Natural killer cell (primary cell): ENCODE measurements at regions not wholly inside any gene's neighbourhood (a gene's known extent, or its start where the extent isn't known, plus 50 kb on each side); places are given as distances from the start of the nearest gene placed in this dataset.

ENCODE experiments used
- ATAC-seq, 3 donors: fragments of 150-1000 bp in 2 of 3; fragments of 200-7000 bp in 1 of 3; cut with Tn5 transposase; 1 replicate in 1 of 3; 2 replicates in 2 of 3; pipeline ENCODE4 v1.10.0; 2021; ENCODE audit warnings: mild to moderate bottlenecking in 2 of 3, moderate library complexity in 2 of 3
- DNase-seq, 2 donors: peaks; one replicate each; pipeline versions ENCODE4 v3.0.0 to v3.0.0-alpha.2; 2013 to 2021; ENCODE audit warnings: mixed read lengths in 1 of 2
- H3K27ac ChIP-seq: one replicate; pipeline ENCODE4 v1.5.1; 2013; ENCODE audit warnings: mild to moderate bottlenecking, low read length
- H3K27me3 ChIP-seq: one replicate; pipeline ENCODE4 v1.6.1; 2013; ENCODE audit warnings: low read length; ENCODE audit not compliant: control insufficient read depth, insufficient read depth
- H3K36me3 ChIP-seq: one replicate; pipeline ENCODE4 v1.6.1; 2013; ENCODE audit warnings: low read length; ENCODE audit not compliant: control insufficient read depth, insufficient read depth
- H3K4me1 ChIP-seq: one replicate; pipeline ENCODE4 v1.6.1; 2013; ENCODE audit warnings: low read length; ENCODE audit not compliant: control insufficient read depth, insufficient read depth
- H3K4me3 ChIP-seq: one replicate; pipeline ENCODE4 v1.5.1; 2013; ENCODE audit warnings: low read length
- H3K9me3 ChIP-seq: one replicate; pipeline ENCODE4 v1.6.1; 2013; ENCODE audit warnings: low read length; ENCODE audit not compliant: control insufficient read depth, insufficient read depth
- H3K27ac Mint-ChIP-seq, 2 donors: one replicate each; pipeline ENCODE4 v1.8.0; 2022; ENCODE audit warnings: mild to moderate bottlenecking in 2 of 2, mixed read lengths in 2 of 2, moderate library complexity in 1 of 2
- H3K27me3 Mint-ChIP-seq, 2 donors: one replicate each; pipeline ENCODE4 v1.8.0; 2022; ENCODE audit warnings: low read depth in 2 of 2, mixed read lengths in 2 of 2
- H3K36me3 Mint-ChIP-seq: one replicate; pipeline ENCODE4 v1.8.0; 2022; ENCODE audit warnings: mixed read lengths
- H3K4me1 Mint-ChIP-seq, 2 donors: one replicate each; pipeline ENCODE4 v1.8.0; 2022; ENCODE audit warnings: mixed read lengths in 2 of 2
- H3K4me3 Mint-ChIP-seq: one replicate; pipeline ENCODE4 v1.8.0; 2022; ENCODE audit warnings: mild to moderate bottlenecking, moderate library complexity, mixed read lengths
- H3K9me3 Mint-ChIP-seq, 2 donors: one replicate each; pipeline ENCODE4 v1.8.0; 2022; ENCODE audit warnings: mixed read lengths in 2 of 2
- CTCF ChIP-seq: fragments of 200-600 bp; IDR thresholded peaks from one replicate; pipeline ENCODE4 v1.8.0; 2022; ENCODE audit warnings: antibody characterized with exemption
- WGBS: methylation state at CpG from one replicate; pipeline ENCODE4 v1.1.7; 2013; ENCODE audit warnings: missing lambda C conversion rate; ENCODE audit not compliant: insufficient coverage; 5-methylcytosine and 5-hydroxymethylcytosine counted together
- intact Hi-C: fragments of 100-400 bp; cut with micrococcal nuclease; formaldehyde crosslinking; loops from one replicate; pipeline ENCODE4 v1.14.2; 2022

GRCh38 chr12:97275256-97275655 lies 187.3 kb upstream of the RMST start:
- no peak for ATAC-seq
- no peaks in the 10 kb centered on the region for H3K27me3 ChIP-seq
- Mint-ChIP-seq H3K4me3 (no peak overlapping the region), H3K4me1 (no peaks in the 10 kb centered on the region), H3K36me3 (no peaks in the 10 kb centered on the region), H3K27ac (no peak overlapping the region), H3K27me3 (peaks cover 6 to 17% of the 10 kb centered on the region in 2 donors), H3K9me3 (peaks cover 0 to 2% of the 10 kb centered on the region in 2 donors)
- H3K4me3 ChIP-seq = no peak overlapping the region
- H3K4me1 ChIP-seq = no peaks in the 10 kb centered on the region
- intact Hi-C loops = no loop called here
- no peak for DNase-seq
- no peaks in the 10 kb centered on the region for H3K36me3 ChIP-seq
- H3K9me3 ChIP-seq = no peaks in the 10 kb centered on the region
- 35% methylated on average over 14 of the region's 14 CpGs for WGBS
- no peak overlapping the region for H3K27ac ChIP-seq
- TF ChIP-seq CTCF = no peak

GRCh38 chr12:97275728-97276590 lies 186.6 kb upstream of the RMST start:
- Histone ChIP-seq H3K27me3 (no peaks in the 10 kb centered on the region), H3K9me3 (no peaks in the 10 kb centered on the region), H3K27ac (no peak overlapping the region), H3K36me3 (no peaks in the 10 kb centered on the region), H3K4me1 (no peaks in the 10 kb centered on the region), H3K4me3 (no peak overlapping the region)
- intact Hi-C loops = no loop called here
- H3K4me3 Mint-ChIP-seq = no peak overlapping the region
- peaks cover 8 to 17% of the 10 kb centered on the region in 2 donors for H3K27me3 Mint-ChIP-seq
- H3K9me3 Mint-ChIP-seq = no peaks in the 10 kb centered on the region
- no peak overlapping the region for H3K27ac Mint-ChIP-seq
- TF ChIP-seq CTCF = no peak
- DNase-seq (no peak), ATAC-seq (no peak)
- H3K4me1 Mint-ChIP-seq = no peaks in the 10 kb centered on the region
- no peaks in the 10 kb centered on the region for H3K36me3 Mint-ChIP-seq
- WGBS = 77% methylated on average over 15 of the region's 15 CpGs

- Histone ChIP-seq H3K9me3 (no peaks in the 10 kb centered on the region), H3K36me3 (no peaks in the 10 kb centered on the region)
Measured at GRCh38 chr12:97276661-97277429, 185.8 kb upstream of the RMST start.

More at GRCh38 chr12:97276661-97277429, 185.8 kb upstream of the RMST start:
- Mint-ChIP-seq H3K27ac (no peak overlapping the region), H3K27me3 (peaks cover 8 to 17% of the 10 kb centered on the region in 2 donors), H3K9me3 (no peaks in the 10 kb centered on the region), H3K4me1 (no peaks in the 10 kb centered on the region), H3K4me3 (no peak overlapping the region), H3K36me3 (no peaks in the 10 kb centered on the region)
- WGBS = 88% methylated on average over 1 of the region's 1 CpG
- no peak for DNase-seq
- ATAC-seq = no peak
- Histone ChIP-seq H3K27ac (no peak overlapping the region), H3K4me3 (no peak overlapping the region), H3K27me3 (no peaks in the 10 kb centered on the region), H3K4me1 (no peaks in the 10 kb centered on the region)
- intact Hi-C loops = no loop called here
- no peak for TF ChIP-seq CTCF
